Mucosa of descending colon (tissue), 3 donors: ENCODE measurements at regions not wholly inside any gene's neighbourhood (a gene's known extent, or its start where the extent isn't known, plus 50 kb on each side); places are given as distances from the start of the nearest gene placed in this dataset.

Source experiments
- ATAC-seq: fragments of 200-7000 bp; cut with Tn5 transposase; one replicate; pipeline ENCODE4 v1.9.1; 2020; ENCODE audit warnings: mild to moderate bottlenecking, moderate library complexity
- DNase-seq, 3 donors: peaks; one replicate each; pipeline ENCODE4 v3.0.0-alpha.2; 2020
- H3K36me3 ChIP-seq: fragments of 200-600 bp; one replicate; pipeline ENCODE4 v1.8.0; 2021; ENCODE audit warnings: low read depth, mild to moderate bottlenecking
- H3K4me1 ChIP-seq: fragments of 200-600 bp; one replicate; pipeline ENCODE4 v1.8.0; 2021; ENCODE audit warnings: low read depth, mild to moderate bottlenecking
- H3K4me3 ChIP-seq: fragments of 200-600 bp; one replicate; pipeline ENCODE4 v1.8.0; 2021; ENCODE audit warnings: mild to moderate bottlenecking
- H3K9me3 ChIP-seq: fragments of 200-600 bp; one replicate; pipeline ENCODE4 v1.8.0; 2021; ENCODE audit warnings: mild to moderate bottlenecking
- intact Hi-C, 2 donors: fragments of 100-400 bp; cut with DNase I in 1 of 2; cut with micrococcal nuclease in 1 of 2; formaldehyde crosslinking; loops; one replicate each; pipeline versions ENCODE4 v1.11.0 to v1.11.1; 2022; cut with DNase I, micrococcal nuclease
- TF ChIP-seq, protein P1 (sequence below): fragments of 200-600 bp; IDR thresholded peaks from one replicate; pipeline ENCODE4 v1.8.0; 2022; ENCODE audit warnings: antibody characterized with exemption, mild to moderate bottlenecking
- donor health status: DM: no; HTN: no; CAD: no; lungs with moderate emphysema.
- donor health status: DM: no; HTN: no; CAD: no.
- donor health status: DM: no; HTN: yes; CAD: no.

DNA sequence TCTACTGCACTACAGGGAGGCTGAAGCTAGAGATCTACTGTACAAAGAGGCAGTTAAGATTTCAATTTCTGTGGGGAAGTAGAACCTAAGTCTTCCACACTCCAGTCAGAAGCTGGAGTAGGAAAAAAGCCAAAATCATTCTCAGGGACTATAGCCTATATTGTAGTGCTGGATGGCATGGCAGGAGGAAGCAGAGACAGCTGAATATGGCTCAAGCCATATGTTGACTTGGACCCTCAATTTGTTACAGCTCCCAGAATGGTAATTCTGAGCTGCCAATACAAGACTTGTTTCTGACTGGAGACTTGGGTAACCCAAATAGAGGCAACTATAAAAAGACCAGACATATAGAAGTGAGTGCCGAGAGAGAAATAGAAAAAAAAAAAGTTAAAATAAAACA lies 200.6 kb downstream of the PTBP2 start:
- H3K9me3 ChIP-seq: no peaks in the 10 kb centered on the region
- no peaks in the 10 kb centered on the region for H3K4me1 ChIP-seq
- DNase-seq: no peak
- intact Hi-C loops: no loop called here
- TF ChIP-seq, protein P1, sequence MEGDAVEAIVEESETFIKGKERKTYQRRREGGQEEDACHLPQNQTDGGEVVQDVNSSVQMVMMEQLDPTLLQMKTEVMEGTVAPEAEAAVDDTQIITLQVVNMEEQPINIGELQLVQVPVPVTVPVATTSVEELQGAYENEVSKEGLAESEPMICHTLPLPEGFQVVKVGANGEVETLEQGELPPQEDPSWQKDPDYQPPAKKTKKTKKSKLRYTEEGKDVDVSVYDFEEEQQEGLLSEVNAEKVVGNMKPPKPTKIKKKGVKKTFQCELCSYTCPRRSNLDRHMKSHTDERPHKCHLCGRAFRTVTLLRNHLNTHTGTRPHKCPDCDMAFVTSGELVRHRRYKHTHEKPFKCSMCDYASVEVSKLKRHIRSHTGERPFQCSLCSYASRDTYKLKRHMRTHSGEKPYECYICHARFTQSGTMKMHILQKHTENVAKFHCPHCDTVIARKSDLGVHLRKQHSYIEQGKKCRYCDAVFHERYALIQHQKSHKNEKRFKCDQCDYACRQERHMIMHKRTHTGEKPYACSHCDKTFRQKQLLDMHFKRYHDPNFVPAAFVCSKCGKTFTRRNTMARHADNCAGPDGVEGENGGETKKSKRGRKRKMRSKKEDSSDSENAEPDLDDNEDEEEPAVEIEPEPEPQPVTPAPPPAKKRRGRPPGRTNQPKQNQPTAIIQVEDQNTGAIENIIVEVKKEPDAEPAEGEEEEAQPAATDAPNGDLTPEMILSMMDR: no peak
- no peaks in the 10 kb centered on the region for H3K36me3 ChIP-seq
- ATAC-seq: no peak
- H3K4me3 ChIP-seq: no peak overlapping the region

DNA sequence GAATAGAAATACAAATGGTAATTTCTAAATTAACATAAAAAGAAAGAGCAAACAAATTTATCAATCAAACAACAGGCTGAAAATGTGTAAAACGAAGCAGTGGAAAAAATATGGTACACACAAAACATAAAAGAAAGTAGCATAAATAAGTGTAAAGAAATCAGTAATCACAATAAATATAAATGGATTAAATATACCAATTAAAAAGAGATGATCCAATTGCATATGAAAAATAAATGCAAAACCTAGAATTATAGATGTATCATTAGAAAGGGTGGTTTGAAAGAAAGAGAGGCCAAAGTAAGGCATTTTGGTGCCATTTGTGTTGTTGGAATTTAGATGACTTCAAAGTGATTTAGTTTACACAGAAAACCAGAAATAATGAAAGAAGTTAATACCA lies 202.2 kb downstream of the PTBP2 start:
- intact Hi-C loops: no loop called here
- H3K9me3 ChIP-seq: no peaks in the 10 kb centered on the region
- no peaks in the 10 kb centered on the region for H3K4me1 ChIP-seq
- H3K4me3 ChIP-seq: no peak overlapping the region
- TF ChIP-seq, protein P1: no peak
- no peak for DNase-seq
- no peak for ATAC-seq
- H3K36me3 ChIP-seq: no peaks in the 10 kb centered on the region

DNA sequence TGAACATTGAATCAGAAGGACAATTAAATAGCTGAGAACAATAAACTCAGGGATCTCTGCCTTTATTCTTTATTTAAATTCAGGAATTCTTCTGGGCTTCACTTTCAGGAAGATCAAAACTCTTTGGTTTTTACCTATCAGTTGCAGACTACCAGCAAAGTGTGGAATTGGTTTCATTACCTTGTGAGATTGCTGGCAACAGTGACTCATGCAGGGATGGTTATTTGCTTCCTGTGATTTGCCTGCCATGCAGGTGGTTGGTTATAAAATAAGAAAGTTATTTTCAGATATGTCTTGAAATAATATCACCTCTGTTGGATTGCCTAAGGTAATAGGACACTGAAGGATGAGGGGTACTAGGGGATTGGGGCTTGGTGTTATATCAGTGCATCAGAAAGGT lies 204.6 kb downstream of the PTBP2 start:
- ATAC-seq (no peak), DNase-seq (no peak)
- TF ChIP-seq, protein P1: no peak
- Histone ChIP-seq H3K36me3 (no peaks in the 10 kb centered on the region), H3K9me3 (no peaks in the 10 kb centered on the region), H3K4me1 (no peaks in the 10 kb centered on the region), H3K4me3 (no peak overlapping the region)
- intact Hi-C loops: no loop called here

DNA sequence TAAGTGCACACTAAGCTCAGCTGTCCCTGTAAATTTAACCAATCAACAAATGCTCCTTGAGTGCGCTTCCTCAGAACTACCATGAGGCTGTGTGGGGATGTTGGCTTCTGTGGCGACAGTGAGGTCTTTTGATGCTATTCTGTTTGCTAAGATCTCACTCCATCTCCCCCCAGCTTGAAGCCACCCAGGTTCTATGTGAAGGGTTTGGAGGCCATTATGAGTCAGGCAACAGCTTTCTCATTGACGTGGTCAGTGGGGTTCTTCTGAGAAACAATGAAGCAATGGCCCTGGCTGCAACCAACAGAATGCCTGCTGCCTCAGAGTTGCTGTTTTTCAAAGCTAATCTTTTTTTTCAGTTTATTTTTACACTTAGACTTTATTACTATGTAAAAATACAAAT lies 205.5 kb downstream of the PTBP2 start:
- H3K4me1 ChIP-seq: no peaks in the 10 kb centered on the region
- DNase-seq (no peak), ATAC-seq (no peak)
- TF ChIP-seq, protein P1: no peak
- H3K4me3 ChIP-seq: no peak overlapping the region
- H3K9me3 ChIP-seq: no peaks in the 10 kb centered on the region
- intact Hi-C loops: no loop called here
- H3K36me3 ChIP-seq: no peaks in the 10 kb centered on the region

DNA sequence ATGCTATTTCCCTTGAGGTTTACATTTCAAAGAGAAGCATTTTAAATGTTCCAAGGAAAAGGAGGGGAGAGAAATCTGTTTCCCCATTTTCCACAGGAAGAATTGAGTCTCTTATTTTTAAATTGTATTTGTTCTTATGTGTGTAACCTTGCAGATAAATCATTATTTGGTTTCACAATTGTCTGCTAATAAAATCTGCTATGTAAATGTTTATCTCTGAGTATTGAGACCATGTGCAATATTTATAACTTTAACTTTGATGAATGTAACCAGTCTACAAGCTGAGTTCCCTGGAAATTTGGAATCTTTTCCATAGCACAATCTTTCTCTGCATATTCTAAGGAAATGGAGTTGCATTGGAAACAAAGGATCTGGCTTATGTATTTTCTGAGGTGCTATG lies 209.6 kb downstream of the PTBP2 start:
- intact Hi-C loops: no loop called here
- H3K4me1 ChIP-seq: no peaks in the 10 kb centered on the region
- no peak for ATAC-seq

DNA sequence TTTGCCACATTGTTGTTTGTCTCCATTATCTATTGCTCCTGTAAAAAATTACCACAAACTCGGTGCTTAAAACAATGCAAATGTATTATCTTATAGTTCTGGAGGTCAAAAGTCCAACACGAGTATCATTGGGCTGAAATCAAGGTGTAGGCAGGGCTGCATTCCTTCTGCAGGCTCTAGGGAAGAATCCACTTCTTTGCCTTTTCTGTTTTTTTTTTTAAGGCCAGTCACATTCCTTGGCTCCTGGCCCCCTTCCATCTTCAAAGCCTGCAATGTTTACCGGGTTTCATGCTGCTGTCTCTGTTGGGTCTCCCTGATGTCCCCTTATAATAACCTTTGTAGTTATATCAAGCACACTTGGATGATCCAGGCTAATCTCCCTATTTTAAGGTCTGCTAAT lies 212.7 kb downstream of the PTBP2 start:
- intact Hi-C loops: no loop called here
- H3K4me3 ChIP-seq: no peak overlapping the region
- ATAC-seq: no peak
- H3K36me3 ChIP-seq: no peaks in the 10 kb centered on the region
- TF ChIP-seq, protein P1: no peak
- H3K4me1 ChIP-seq: no peaks in the 10 kb centered on the region
- no peaks in the 10 kb centered on the region for H3K9me3 ChIP-seq
- DNase-seq: no peak

More for the DNA sequence above, 209.6 kb downstream of the PTBP2 start:
- Histone ChIP-seq H3K4me3 (no peak overlapping the region), H3K9me3 (no peaks in the 10 kb centered on the region), H3K36me3 (no peaks in the 10 kb centered on the region)
- TF ChIP-seq, protein P1: no peak
- DNase-seq: no peak
